Neural cell (in vitro differentiated cells): ENCODE measurements at regions not wholly inside any gene's neighbourhood (a gene's known extent, or its start where the extent isn't known, plus 50 kb on each side); places are given as distances from the start of the nearest gene placed in this dataset.

Experiments used
- MXI1 ChIP-seq: fragments of 450-650 bp; conservative IDR thresholded peaks from 2 replicates; pipeline ENCODE4 v1.6.1; 2014; ENCODE audit warnings: antibody characterized with exemption, mild to moderate bottlenecking; ENCODE audit not compliant: poor library complexity, severe bottlenecking
- TAF1 ChIP-seq: IDR thresholded peaks from 2 replicates; pipeline ENCODE4 v1.6.1; 2012; ENCODE audit warnings: low read depth
- TF ChIP-seq, protein P1 (sequence below): fragments of 450-650 bp; IDR thresholded peaks from 2 replicates; pipeline ENCODE4 v1.5.1; 2014; ENCODE audit warnings: antibody characterized with exemption, mild to moderate bottlenecking, moderate library complexity; ENCODE audit not compliant: poor library complexity, severe bottlenecking

DNA sequence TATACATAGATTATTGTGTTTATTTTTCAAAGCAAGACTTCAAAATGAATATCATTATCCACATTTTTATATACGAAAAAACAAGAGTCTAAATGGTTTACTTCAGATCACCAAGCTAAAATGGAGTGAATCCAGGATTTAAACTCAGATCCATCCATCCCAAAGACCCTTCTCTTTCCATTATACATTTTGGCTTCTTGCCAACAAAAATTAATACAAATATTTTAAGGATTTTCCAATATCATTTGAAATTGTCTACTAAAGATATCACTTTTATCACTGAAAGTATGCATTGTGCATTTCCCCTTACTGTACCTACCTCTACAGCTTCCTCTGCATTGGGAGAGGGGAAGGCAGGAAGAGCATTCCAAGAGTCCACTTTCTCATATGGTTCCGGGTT lies 541.2 kb downstream of the RPS29 start:
- TF ChIP-seq TAF1, result no peak
- TF ChIP-seq, protein P1, sequence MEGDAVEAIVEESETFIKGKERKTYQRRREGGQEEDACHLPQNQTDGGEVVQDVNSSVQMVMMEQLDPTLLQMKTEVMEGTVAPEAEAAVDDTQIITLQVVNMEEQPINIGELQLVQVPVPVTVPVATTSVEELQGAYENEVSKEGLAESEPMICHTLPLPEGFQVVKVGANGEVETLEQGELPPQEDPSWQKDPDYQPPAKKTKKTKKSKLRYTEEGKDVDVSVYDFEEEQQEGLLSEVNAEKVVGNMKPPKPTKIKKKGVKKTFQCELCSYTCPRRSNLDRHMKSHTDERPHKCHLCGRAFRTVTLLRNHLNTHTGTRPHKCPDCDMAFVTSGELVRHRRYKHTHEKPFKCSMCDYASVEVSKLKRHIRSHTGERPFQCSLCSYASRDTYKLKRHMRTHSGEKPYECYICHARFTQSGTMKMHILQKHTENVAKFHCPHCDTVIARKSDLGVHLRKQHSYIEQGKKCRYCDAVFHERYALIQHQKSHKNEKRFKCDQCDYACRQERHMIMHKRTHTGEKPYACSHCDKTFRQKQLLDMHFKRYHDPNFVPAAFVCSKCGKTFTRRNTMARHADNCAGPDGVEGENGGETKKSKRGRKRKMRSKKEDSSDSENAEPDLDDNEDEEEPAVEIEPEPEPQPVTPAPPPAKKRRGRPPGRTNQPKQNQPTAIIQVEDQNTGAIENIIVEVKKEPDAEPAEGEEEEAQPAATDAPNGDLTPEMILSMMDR, result no peak
- no peak for TF ChIP-seq MXI1
